Stimulated activated naive CD8-positive, alpha-beta T cell treated with anti-CD3 and anti-CD28 coated beads, Interleukin-15, Interleukin-2, amounts not matched to agents 100 ng/mL and 50 ng/mL, for 24 hours (primary cell): ENCODE measurements at regions not wholly inside any gene's neighbourhood (a gene's known extent, or its start where the extent isn't known, plus 50 kb on each side); places are given as distances from the start of the nearest gene placed in this dataset.

Source experiments
- H3K27ac Mint-ChIP-seq: one replicate; pipeline ENCODE4 v1.8.0; 2021; ENCODE audit warnings: mild to moderate bottlenecking, mixed read lengths
- H3K27me3 Mint-ChIP-seq: one replicate; pipeline ENCODE4 v1.8.0; 2021; ENCODE audit warnings: mixed read lengths
- H3K36me3 Mint-ChIP-seq: one replicate; pipeline ENCODE4 v1.8.0; 2021; ENCODE audit warnings: low read depth, mixed read lengths
- H3K4me1 Mint-ChIP-seq: one replicate; pipeline ENCODE4 v1.8.0; 2021; ENCODE audit warnings: low read depth, mixed read lengths
- H3K4me3 Mint-ChIP-seq: one replicate; pipeline ENCODE4 v1.8.0; 2021; ENCODE audit warnings: mild to moderate bottlenecking, mixed read lengths
- H3K9me3 Mint-ChIP-seq: one replicate; pipeline ENCODE4 v1.8.0; 2021; ENCODE audit warnings: mixed read lengths

- no peaks in the 10 kb centered on the region for H3K9me3 Mint-ChIP-seq
- H3K4me1 Mint-ChIP-seq: no peaks in the 10 kb centered on the region
- no peak overlapping the region for H3K4me3 Mint-ChIP-seq
- H3K27me3 Mint-ChIP-seq: no peaks in the 10 kb centered on the region
- no peak overlapping the region for H3K27ac Mint-ChIP-seq
- no peaks in the 10 kb centered on the region for H3K36me3 Mint-ChIP-seq
These were observed 69.8 kb downstream of the CD83 start for GRCh38 chr6:14187406-14187805.

GRCh38 chr6:14189074-14189473 lies 71.5 kb downstream of the CD83 start:
- no peaks in the 10 kb centered on the region for H3K4me1 Mint-ChIP-seq
- H3K36me3 Mint-ChIP-seq: no peaks in the 10 kb centered on the region
- H3K9me3 Mint-ChIP-seq: no peaks in the 10 kb centered on the region
- H3K4me3 Mint-ChIP-seq: no peak overlapping the region
- no peaks in the 10 kb centered on the region for H3K27me3 Mint-ChIP-seq
- H3K27ac Mint-ChIP-seq: no peak overlapping the region

GRCh38 chr6:14190191-14190928 lies 72.8 kb downstream of the CD83 start:
- no peak overlapping the region for H3K4me3 Mint-ChIP-seq
- no peaks in the 10 kb centered on the region for H3K4me1 Mint-ChIP-seq
- H3K36me3 Mint-ChIP-seq: no peaks in the 10 kb centered on the region
- no peaks in the 10 kb centered on the region for H3K9me3 Mint-ChIP-seq
- no peak overlapping the region for H3K27ac Mint-ChIP-seq
- no peaks in the 10 kb centered on the region for H3K27me3 Mint-ChIP-seq

GRCh38 chr6:14190929-14191224 lies 73.3 kb downstream of the CD83 start:
- H3K4me1 Mint-ChIP-seq: no peaks in the 10 kb centered on the region
- H3K27ac Mint-ChIP-seq: no peak overlapping the region
- H3K4me3 Mint-ChIP-seq: no peak overlapping the region
- no peaks in the 10 kb centered on the region for H3K36me3 Mint-ChIP-seq
- H3K9me3 Mint-ChIP-seq: no peaks in the 10 kb centered on the region
- no peaks in the 10 kb centered on the region for H3K27me3 Mint-ChIP-seq

- Mint-ChIP-seq H3K27ac (no peak overlapping the region), H3K4me3 (no peak overlapping the region), H3K4me1 (no peaks in the 10 kb centered on the region), H3K9me3 (no peaks in the 10 kb centered on the region), H3K36me3 (no peaks in the 10 kb centered on the region), H3K27me3 (no peaks in the 10 kb centered on the region)
These were observed 74.2 kb downstream of the CD83 start for GRCh38 chr6:14191761-14192160.

GRCh38 chr6:14192216-14192788 lies 74.7 kb downstream of the CD83 start:
- Mint-ChIP-seq H3K4me1 (no peaks in the 10 kb centered on the region), H3K9me3 (no peaks in the 10 kb centered on the region), H3K36me3 (no peaks in the 10 kb centered on the region), H3K27me3 (no peaks in the 10 kb centered on the region), H3K27ac (no peak overlapping the region), H3K4me3 (no peak overlapping the region)

- Mint-ChIP-seq H3K27me3 (no peaks in the 10 kb centered on the region), H3K27ac (no peak overlapping the region)
These were observed 76.0 kb downstream of the CD83 start for GRCh38 chr6:14193524-14193923.

GRCh38 chr6:14194483-14194882 lies 76.9 kb downstream of the CD83 start:
- Mint-ChIP-seq H3K4me1 (no peaks in the 10 kb centered on the region), H3K36me3 (no peaks in the 10 kb centered on the region), H3K27me3 (no peaks in the 10 kb centered on the region), H3K27ac (no peak overlapping the region), H3K9me3 (no peaks in the 10 kb centered on the region), H3K4me3 (no peak overlapping the region)

More at GRCh38 chr6:14193524-14193923, 76.0 kb downstream of the CD83 start:
- Mint-ChIP-seq H3K36me3 (no peaks in the 10 kb centered on the region), H3K9me3 (no peaks in the 10 kb centered on the region), H3K4me3 (no peak overlapping the region), H3K4me1 (no peaks in the 10 kb centered on the region)

- Mint-ChIP-seq H3K36me3 (peaks cover 2% of the 10 kb centered on the region), H3K27me3 (no peaks in the 10 kb centered on the region), H3K4me3 (no peak overlapping the region), H3K27ac (no peak overlapping the region), H3K4me1 (no peaks in the 10 kb centered on the region), H3K9me3 (peaks cover 4% of the 10 kb centered on the region)
These were observed 77.4 kb downstream of the CD83 start for GRCh38 chr6:14194976-14195375.

- no peak overlapping the region for H3K27ac Mint-ChIP-seq
- peaks cover 8% of the 10 kb centered on the region for H3K36me3 Mint-ChIP-seq
- H3K9me3 Mint-ChIP-seq: peaks cover 9% of the 10 kb centered on the region
- no peaks in the 10 kb centered on the region for H3K27me3 Mint-ChIP-seq
- no peak overlapping the region for H3K4me3 Mint-ChIP-seq
- no peaks in the 10 kb centered on the region for H3K4me1 Mint-ChIP-seq
These were observed 78.5 kb downstream of the CD83 start for GRCh38 chr6:14196026-14196425.

GRCh38 chr6:14197118-14197517 lies 79.5 kb downstream of the CD83 start:
- H3K36me3 Mint-ChIP-seq: peaks cover 8% of the 10 kb centered on the region

GRCh38 chr6:14200047-14200446 lies 82.5 kb downstream of the CD83 start:
- no peaks in the 10 kb centered on the region for H3K4me1 Mint-ChIP-seq
- no peaks in the 10 kb centered on the region for H3K27me3 Mint-ChIP-seq
- H3K9me3 Mint-ChIP-seq: peaks cover 9% of the 10 kb centered on the region
- no peak overlapping the region for H3K4me3 Mint-ChIP-seq
- no peak overlapping the region for H3K27ac Mint-ChIP-seq
- peaks cover 8% of the 10 kb centered on the region for H3K36me3 Mint-ChIP-seq

More at GRCh38 chr6:14197118-14197517, 79.5 kb downstream of the CD83 start:
- H3K4me3 Mint-ChIP-seq: no peak overlapping the region
- H3K4me1 Mint-ChIP-seq: no peaks in the 10 kb centered on the region
- no peak overlapping the region for H3K27ac Mint-ChIP-seq
- no peaks in the 10 kb centered on the region for H3K27me3 Mint-ChIP-seq
- peaks cover 9% of the 10 kb centered on the region for H3K9me3 Mint-ChIP-seq

- peaks cover 9% of the 10 kb centered on the region for H3K9me3 Mint-ChIP-seq
- H3K4me1 Mint-ChIP-seq: peaks cover 6% of the 10 kb centered on the region
- no peaks in the 10 kb centered on the region for H3K27me3 Mint-ChIP-seq
- no peak overlapping the region for H3K27ac Mint-ChIP-seq
- H3K4me3 Mint-ChIP-seq: no peak overlapping the region
- H3K36me3 Mint-ChIP-seq: peaks cover 8% of the 10 kb centered on the region
These were observed 85.4 kb downstream of the CD83 start for GRCh38 chr6:14202947-14203346.

GRCh38 chr6:14206391-14206790 lies 88.8 kb downstream of the CD83 start:
- Mint-ChIP-seq H3K36me3 (no peaks in the 10 kb centered on the region), H3K4me1 (peaks cover 12% of the 10 kb centered on the region), H3K27ac (no peak overlapping the region), H3K9me3 (no peaks in the 10 kb centered on the region), H3K27me3 (no peaks in the 10 kb centered on the region), H3K4me3 (no peak overlapping the region)

- Mint-ChIP-seq H3K27me3 (no peaks in the 10 kb centered on the region), H3K4me1 (peaks cover 21% of the 10 kb centered on the region), H3K27ac (no peak overlapping the region), H3K4me3 (no peak overlapping the region), H3K36me3 (no peaks in the 10 kb centered on the region), H3K9me3 (no peaks in the 10 kb centered on the region)
These were observed 89.9 kb downstream of the CD83 start for GRCh38 chr6:14207448-14207847.

GRCh38 chr6:14209000-14209399 lies 91.4 kb downstream of the CD83 start:
- H3K36me3 Mint-ChIP-seq: no peaks in the 10 kb centered on the region
- peaks cover 26% of the 10 kb centered on the region for H3K4me1 Mint-ChIP-seq
- no peak overlapping the region for H3K4me3 Mint-ChIP-seq
- H3K9me3 Mint-ChIP-seq: no peaks in the 10 kb centered on the region
- no peaks in the 10 kb centered on the region for H3K27me3 Mint-ChIP-seq
- H3K27ac Mint-ChIP-seq: no peak overlapping the region
